Esophagus muscularis mucosa (tissue), 4 donors: ENCODE measurements at regions not wholly inside any gene's neighbourhood (a gene's known extent, or its start where the extent isn't known, plus 50 kb on each side); places are given as distances from the start of the nearest gene placed in this dataset.
A peak's percentile ranks its signal among the peaks of the same experiment; 100 is the strongest.
"Not testable (repeated sequence)": the region's sequence is repeated elsewhere in the genome, so short reads cannot be mapped to it uniquely, and the experiment has no call there.

Experiments used
- DNase-seq: peaks from one replicate; pipeline ENCODE4 v3.0.0-alpha.2; 2017; ENCODE audit errors: extremely low spot score
- H3K27ac ChIP-seq, 4 donors: fragments of 200-600 bp; sonication (generic); replicated peaks in 1 of 4; 1 replicate in 3 of 4; 2 replicates in 1 of 4; pipeline ENCODE4 v1.5.1; 2016 to 2019; ENCODE audit warnings: mild to moderate bottlenecking in 1 of 4
- H3K27me3 ChIP-seq, 4 donors: fragments of 200-600 bp; sonication (generic); one replicate each; pipeline versions ENCODE4 v1.5.1 to v1.6.0; 2016 to 2019
- H3K36me3 ChIP-seq, 4 donors: fragments of 200-600 bp; sonication (generic); one replicate each; pipeline ENCODE4 v1.5.1; 2016 to 2019
- H3K4me1 ChIP-seq, 4 donors: fragments of 200-600 bp; sonication (generic); one replicate each; pipeline ENCODE4 v1.5.1; 2016 to 2019
- H3K4me3 ChIP-seq, 4 donors: fragments of 200-600 bp; sonication (generic); 1 replicate in 2 of 4; 2 replicates in 2 of 4; pipeline ENCODE4 v1.5.1; 2016 to 2019; ENCODE audit warnings: mild to moderate bottlenecking in 4 of 4, moderate library complexity in 1 of 4
- H3K9me3 ChIP-seq, 4 donors: fragments of 200-600 bp; sonication (generic); 1 replicate in 3 of 4; 2 replicates in 1 of 4; pipeline ENCODE4 v1.5.1; 2016 to 2019
- EP300 ChIP-seq: sonication (generic); formaldehyde crosslinking; IDR thresholded peaks from one replicate; pipeline ENCODE4 v1.6.1; 2017; ENCODE audit warnings: antibody characterized with exemption
- POLR2A ChIP-seq: fragments of 450-650 bp; IDR thresholded peaks from one replicate; pipeline ENCODE4 v1.6.1; 2017; ENCODE audit warnings: antibody characterized with exemption, moderate library complexity, mild to moderate bottlenecking, low read depth
- POLR2AphosphoS5 ChIP-seq, 2 donors: sonication (generic); formaldehyde crosslinking; IDR thresholded peaks; one replicate each; pipeline ENCODE4 v1.6.1; 2017; ENCODE audit warnings: antibody characterized with exemption in 2 of 2
- WGBS: methylation state at CpG from one replicate; pipeline ENCODE4 v1.1.5; 2018; 5-methylcytosine and 5-hydroxymethylcytosine counted together
- intact Hi-C: fragments of 100-400 bp; cut with DNase I; formaldehyde crosslinking; loops from one replicate; pipeline ENCODE4 v1.15.1; 2023
- TF ChIP-seq, protein P1 (sequence below), 3 experiments: fragments of 200-600 bp in 2 of 3; fragments of 450-650 bp in 1 of 3; sonication (generic) in 2 of 3; IDR thresholded peaks; one replicate each; pipeline ENCODE4 v1.5.1; 2017 to 2019; ENCODE audit warnings: antibody characterized with exemption in 3 of 3, mild to moderate bottlenecking in 2 of 3, moderate library complexity in 1 of 3

DNA sequence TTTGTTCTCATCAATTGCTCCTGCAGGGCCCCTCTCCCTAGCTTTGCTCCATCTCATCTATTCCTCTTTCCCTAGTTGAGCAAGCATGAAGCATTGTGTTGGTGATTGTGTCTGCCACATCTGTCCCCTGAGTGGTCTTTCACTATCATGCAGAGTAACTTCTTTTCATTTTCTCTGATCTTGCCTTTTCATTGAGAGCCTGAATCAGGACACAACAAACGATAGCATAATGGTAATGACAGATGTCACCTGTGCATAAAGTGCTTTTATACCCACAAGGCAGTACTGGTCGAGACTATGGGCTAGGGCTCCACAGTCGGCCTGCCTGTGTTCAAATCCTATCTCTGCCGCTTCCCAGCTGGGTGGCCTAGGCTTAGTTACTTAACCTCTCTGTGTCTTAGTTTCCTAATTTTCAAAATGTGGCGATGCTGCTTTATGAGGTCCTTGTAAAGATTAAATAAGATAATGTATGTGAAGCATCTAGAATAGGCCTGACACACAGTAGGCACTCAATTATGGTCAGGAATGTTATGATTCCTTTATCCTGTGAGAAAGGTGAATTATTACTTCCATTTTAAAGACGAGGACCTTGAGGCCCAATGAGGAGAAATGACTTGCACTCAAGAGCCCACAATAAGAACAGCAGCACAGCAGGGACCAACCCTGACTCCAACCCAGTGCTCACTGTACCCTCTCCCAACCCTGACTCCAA is 137.1 kb upstream of the ZNF618 start:
- H3K27ac ChIP-seq, result no peak overlapping the region
- no peaks in the 10 kb centered on the region for H3K36me3 ChIP-seq
- no peak for TF ChIP-seq POLR2A
- 80% methylated on average over 6 of the region's 6 CpGs for WGBS
- H3K27me3 ChIP-seq, result peaks cover 0 to 33% (median 0%) of the 10 kb centered on the region in 4 donors
- no peaks in the 10 kb centered on the region for H3K4me1 ChIP-seq
- no peak overlapping the region for H3K4me3 ChIP-seq
- DNase-seq, result peak; percentile 45
- H3K9me3 ChIP-seq, result no peaks in the 10 kb centered on the region
- intact Hi-C loops, result no loop called here

- H3K36me3 ChIP-seq, H3K9me3 ChIP-seq, intact Hi-C loops, H3K4me1 ChIP-seq, H3K27ac ChIP-seq, H3K4me3 ChIP-seq: not testable (repeated sequence)
- peak; percentile 21 for DNase-seq
- 89% methylated on average over 2 of the region's 2 CpGs for whole genome bisulfite sequencing
- peaks cover 0 to 40% (median 0%) of the 10 kb centered on the region in 4 donors for H3K27me3 ChIP-seq
These were observed 136.3 kb upstream of the ZNF618 start for GRCh38 chr9:113739605-113740507.

GRCh38 chr9:113740508-113741500 is 135.3 kb upstream of the ZNF618 start:
- H3K27me3 ChIP-seq, result peaks cover 0 to 40% (median 0%) of the 10 kb centered on the region in 4 donors
- H3K36me3 ChIP-seq, H3K9me3 ChIP-seq, H3K27ac ChIP-seq, H3K4me1 ChIP-seq, intact Hi-C loops, H3K4me3 ChIP-seq: not testable (repeated sequence)
- peak; percentile 60 for DNase-seq
- WGBS, result 40% methylated on average over 8 of the region's 8 CpGs

DNA sequence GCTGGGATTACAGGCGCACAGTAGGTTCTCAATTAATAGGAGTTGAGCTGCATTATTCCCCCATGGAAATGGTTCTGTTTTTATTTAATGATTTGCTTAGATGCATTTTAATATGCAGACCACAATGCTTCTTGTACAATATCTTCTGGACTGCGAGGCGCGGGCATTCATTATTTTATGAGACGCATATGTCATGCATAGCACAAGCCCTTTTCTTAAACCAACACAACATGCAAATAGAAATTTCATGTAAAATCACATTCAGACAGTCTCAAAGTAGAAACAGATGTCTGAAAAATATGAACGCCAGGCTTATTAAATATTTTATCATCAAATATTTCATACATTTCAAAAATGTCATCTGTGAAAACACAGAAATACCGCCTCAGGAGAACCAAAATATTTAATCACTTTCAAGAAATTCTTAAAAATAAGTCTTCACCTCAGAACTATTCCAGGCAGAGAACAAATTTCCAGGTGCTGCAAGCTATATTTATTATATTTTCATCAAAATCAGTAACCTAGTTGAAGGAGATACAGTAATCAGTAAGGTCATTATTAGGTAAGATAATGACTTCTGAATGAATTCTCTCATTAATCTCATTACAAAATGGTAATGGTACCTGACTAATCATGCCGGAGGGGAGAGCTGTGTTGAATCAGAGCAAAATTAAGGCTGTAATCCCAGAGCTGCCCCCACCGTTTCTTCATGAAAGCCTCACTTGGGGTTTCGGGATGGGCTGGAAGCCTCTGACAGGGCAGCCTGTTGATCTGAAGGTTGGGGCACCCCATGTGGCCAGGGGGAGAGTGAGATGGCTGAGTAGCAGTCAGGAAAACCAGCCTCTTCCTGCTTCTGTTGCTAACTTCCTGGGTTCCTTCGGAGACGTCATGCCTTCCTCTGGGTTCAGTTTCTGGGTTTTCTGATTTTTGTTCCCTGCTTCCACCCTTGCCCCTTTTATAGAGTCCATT is 133.9 kb upstream of the ZNF618 start:
- TF ChIP-seq, protein P1, sequence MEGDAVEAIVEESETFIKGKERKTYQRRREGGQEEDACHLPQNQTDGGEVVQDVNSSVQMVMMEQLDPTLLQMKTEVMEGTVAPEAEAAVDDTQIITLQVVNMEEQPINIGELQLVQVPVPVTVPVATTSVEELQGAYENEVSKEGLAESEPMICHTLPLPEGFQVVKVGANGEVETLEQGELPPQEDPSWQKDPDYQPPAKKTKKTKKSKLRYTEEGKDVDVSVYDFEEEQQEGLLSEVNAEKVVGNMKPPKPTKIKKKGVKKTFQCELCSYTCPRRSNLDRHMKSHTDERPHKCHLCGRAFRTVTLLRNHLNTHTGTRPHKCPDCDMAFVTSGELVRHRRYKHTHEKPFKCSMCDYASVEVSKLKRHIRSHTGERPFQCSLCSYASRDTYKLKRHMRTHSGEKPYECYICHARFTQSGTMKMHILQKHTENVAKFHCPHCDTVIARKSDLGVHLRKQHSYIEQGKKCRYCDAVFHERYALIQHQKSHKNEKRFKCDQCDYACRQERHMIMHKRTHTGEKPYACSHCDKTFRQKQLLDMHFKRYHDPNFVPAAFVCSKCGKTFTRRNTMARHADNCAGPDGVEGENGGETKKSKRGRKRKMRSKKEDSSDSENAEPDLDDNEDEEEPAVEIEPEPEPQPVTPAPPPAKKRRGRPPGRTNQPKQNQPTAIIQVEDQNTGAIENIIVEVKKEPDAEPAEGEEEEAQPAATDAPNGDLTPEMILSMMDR (IDR thresholded peaks at IDR 0.05), result no peak
- no peak for TF ChIP-seq EP300
- intact Hi-C loops, result no loop called here
- 65% methylated on average over 12 of the region's 12 CpGs for WGBS

DNA sequence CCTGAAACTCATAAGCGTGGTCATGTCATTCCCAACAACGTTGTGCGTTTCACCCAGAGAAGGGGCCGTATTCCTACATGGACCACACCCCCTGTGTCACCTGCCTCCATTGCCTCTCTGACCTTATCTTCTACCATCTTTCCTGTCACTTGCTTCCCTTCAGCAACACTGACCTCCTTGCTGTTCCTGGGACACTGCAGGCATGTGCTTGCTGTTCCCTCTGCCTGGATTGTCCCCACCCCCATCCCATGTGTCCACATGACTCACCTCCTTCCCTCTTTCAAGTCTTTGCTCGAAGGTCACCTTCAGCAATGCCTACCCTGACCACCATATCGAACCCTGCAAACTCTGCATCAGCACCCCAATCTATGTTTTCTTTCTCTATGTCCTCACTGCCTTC is 133.2 kb upstream of the ZNF618 start:
- Histone ChIP-seq H3K4me1 (no peaks in the 10 kb centered on the region), H3K36me3 (no peaks in the 10 kb centered on the region), H3K27ac (no peak overlapping the region), H3K27me3 (peaks cover 0 to 40% (median 0%) of the 10 kb centered on the region in 4 donors), H3K4me3 (no peak overlapping the region), H3K9me3 (peaks cover 0 to 5% (median 4%) of the 10 kb centered on the region in 4 donors)
- DNase-seq, result peak; percentile 47
- intact Hi-C loops, result no loop called here
- 82% methylated on average over 6 of the region's 6 CpGs for WGBS
- TF ChIP-seq POLR2AphosphoS5 (IDR thresholded peaks at IDR 0.05), result no peak
- no peak for TF ChIP-seq POLR2A
- no peak for TF ChIP-seq EP300
- TF ChIP-seq, protein P1 (IDR thresholded peaks at IDR 0.05), result no peak

More for the DNA sequence above, 133.9 kb upstream of the ZNF618 start:
- Histone ChIP-seq H3K36me3 (no peaks in the 10 kb centered on the region), H3K9me3 (no peaks in the 10 kb centered on the region), H3K27ac (no peak overlapping the region), H3K4me1 (no peaks in the 10 kb centered on the region), H3K4me3 (no peak overlapping the region), H3K27me3 (peaks cover 0 to 40% (median 0%) of the 10 kb centered on the region in 4 donors)
- DNase-seq, result peak; percentile 57
